K562 (cell line): ENCODE measurements at regions not wholly inside any gene's neighbourhood (a gene's known extent, or its start where the extent isn't known, plus 50 kb on each side); places are given as distances from the start of the nearest gene placed in this dataset.
A peak's percentile ranks its signal among the peaks of the same experiment; 100 is the strongest.

Experiments
- ATAC-seq: fragments of 200-7000 bp; cut with Tn5 transposase; 3 replicates; pipeline ENCODE4 v1.9.1; 2020; ENCODE audit warnings: moderate library complexity
- BruUV-seq: library from RNA; stranded (reverse); fragments of 400-500 nt; replicated peaks from 2 replicates; lab custom pipeline; 2021; lab: Mats Ljungman, UMichigan
- CTCF ChIA-PET: fragments of 300-600 bp; formaldehyde crosslinking; extraction: SDS; loops from one replicate; lab custom pipeline; 2021; ENCODE audit warnings: low intra/inter-chr PET ratio; lab: Yijun Ruan, JAX
- POLR2A ChIA-PET: fragments of 300-600, 350-650 bp; sonication (Branson Sonifier 250); formaldehyde crosslinking; extraction: SDS; loops from one replicate; lab custom pipeline; 2021; ENCODE audit warnings: antibody characterized with exemption, inconsistent platforms; lab: Yijun Ruan, JAX
- DNase-seq, 4 experiments: peaks; one replicate each; pipeline versions ENCODE4 v3.0.0 to v3.0.0-alpha.2; 2011 to 2018; ENCODE audit warnings: low spot score in 3 of 4, mixed read lengths in 3 of 4; ENCODE audit errors: extremely low read depth in 1 of 4
- FAIRE-seq: peaks from 2 replicates; lab custom pipeline; 2011; peaks lifted over from hg19 to GRCh38; lab: Jason Lieb, UNC
- H2AFZ ChIP-seq: 2 replicates; pipeline ENCODE4 v1.6.0; 2011; ENCODE audit warnings: low read depth, low read length, control low read depth, inconsistent platforms
- H3K27ac ChIP-seq: fragments of 200-600 bp; 3 replicates; pipeline ENCODE4 v1.8.0; 2011; ENCODE audit warnings: low read depth, mild to moderate bottlenecking, control low read depth, inconsistent platforms, low read length, moderate library complexity, mixed read lengths; ENCODE audit errors: extremely low read depth
- H3K27me3 ChIP-seq, 2 experiments: fragments of 300-600 bp in 1 of 2; 2 replicates in 1 of 2; 3 replicates in 1 of 2; pipeline versions ENCODE4 v1.6.0 to v1.8.0; 2011; ENCODE audit warnings: inconsistent platforms in 2 of 2, low read length in 2 of 2, mild to moderate bottlenecking in 1 of 2, mixed read lengths in 1 of 2, moderate library complexity in 1 of 2; ENCODE audit not compliant: control insufficient read depth in 2 of 2, insufficient read depth in 2 of 2
- H3K36me3 ChIP-seq: fragments of 300-600 bp; 3 replicates; pipeline ENCODE4 v1.8.0; 2011; ENCODE audit warnings: mild to moderate bottlenecking, low read length, inconsistent platforms; ENCODE audit not compliant: control insufficient read depth, insufficient read depth
- H3K4me1 ChIP-seq, 2 experiments: fragments of 200-600 bp in 1 of 2; replicated peaks in 1 of 2; 2 replicates in 1 of 2; 3 replicates in 1 of 2; pipeline versions ENCODE4 v1.5.1 to v1.8.0; 2011; ENCODE audit warnings: inconsistent platforms in 2 of 2, low read length in 2 of 2, mild to moderate bottlenecking in 1 of 2, mixed read lengths in 1 of 2, moderate library complexity in 1 of 2; ENCODE audit not compliant: control insufficient read depth in 2 of 2, insufficient read depth in 2 of 2
- H3K4me2 ChIP-seq: 2 replicates; pipeline ENCODE4 v1.6.1; 2011; ENCODE audit warnings: low read length, control low read depth, inconsistent platforms, mixed read lengths; ENCODE audit not compliant: insufficient read depth
- H3K4me3 ChIP-seq: fragments of 200-600 bp; sonication (generic), shearing (Covaris generic); 2 replicates; pipeline ENCODE4 v1.5.1; 2016; ENCODE audit warnings: control low read depth, inconsistent platforms
- H3K79me2 ChIP-seq: fragments of 200-600 bp; 3 replicates; pipeline ENCODE4 v1.8.0; 2011; ENCODE audit warnings: low read length, inconsistent platforms; ENCODE audit not compliant: control insufficient read depth, insufficient read depth
- H3K9ac ChIP-seq, 2 experiments: 2 replicates each; pipeline versions ENCODE4 v1.6.0 to v1.6.1; 2011; ENCODE audit warnings: low read depth in 2 of 2, low read length in 2 of 2, control low read depth in 1 of 2, inconsistent platforms in 1 of 2, mild to moderate bottlenecking in 1 of 2, mixed read lengths in 1 of 2; ENCODE audit not compliant: insufficient read depth in 1 of 2
- H3K9me1 ChIP-seq: one replicate; pipeline ENCODE4 v1.6.0; 2011; ENCODE audit warnings: inconsistent platforms, mild to moderate bottlenecking, low read length, moderate library complexity; ENCODE audit not compliant: control insufficient read depth, insufficient read depth
- H3K9me3 ChIP-seq: replicated peaks from 2 replicates; pipeline ENCODE4 v1.5.1; 2011; ENCODE audit warnings: low read depth, low read length, inconsistent platforms; ENCODE audit not compliant: control insufficient read depth, insufficient read depth
- H4K20me1 ChIP-seq: replicated peaks from 2 replicates; pipeline ENCODE4 v1.6.1; 2011; ENCODE audit warnings: low read length, inconsistent platforms, mixed read lengths; ENCODE audit not compliant: control insufficient read depth, insufficient read depth
- CHAMP1 ChIP-seq: fragments of 450-650 bp; IDR thresholded peaks from 2 replicates; pipeline ENCODE4 v1.6.1; 2016; ENCODE audit warnings: mild to moderate bottlenecking
- CREB3 ChIP-seq: fragments of 450-650 bp; conservative IDR thresholded peaks from 2 replicates; pipeline ENCODE4 v1.6.1; 2016; ENCODE audit warnings: missing genetic modification characterization, low read depth, mild to moderate bottlenecking, missing compliant biosample characterization, moderate library complexity
- HES1 ChIP-seq: fragments of 450-650 bp; IDR thresholded peaks from 2 replicates; pipeline ENCODE4 v1.6.1; 2016; ENCODE audit warnings: low read depth, mild to moderate bottlenecking, moderate library complexity
- NCOR1 ChIP-seq: fragments of 450-650 bp; IDR thresholded peaks from 2 replicates; pipeline ENCODE4 v1.6.1; 2016; ENCODE audit warnings: mild to moderate bottlenecking, moderate library complexity
- POLR2G ChIP-seq: fragments of 200-400 bp; formaldehyde crosslinking; IDR thresholded peaks from 2 replicates; pipeline ENCODE4 v1.6.1; 2017; ENCODE audit warnings: low read depth, mild to moderate bottlenecking, antibody characterized with exemption, low read length, moderate library complexity
- TAL1 ChIP-seq: fragments of 450-650 bp; IDR thresholded peaks from 2 replicates; pipeline ENCODE4 v1.6.1; 2016; ENCODE audit warnings: mild to moderate bottlenecking
- TRIM28 ChIP-seq: fragments of 450-650 bp; IDR thresholded peaks from 2 replicates; pipeline ENCODE4 v1.6.1; 2017
- VEZF1 ChIP-seq: fragments of 200-800 bp; sonication (Bioruptor generic); IDR thresholded peaks from 2 replicates; pipeline ENCODE4 v1.6.1; 2017; ENCODE audit warnings: missing genetic modification characterization, missing compliant biosample characterization
- ZFP91 ChIP-seq: sonication (generic); formaldehyde crosslinking; IDR thresholded peaks from 2 replicates; pipeline ENCODE4 v1.8.0; 2022; ENCODE audit warnings: mild to moderate bottlenecking, missing genetic modification reagents
- ZNF12 ChIP-seq: sonication (generic); formaldehyde crosslinking; IDR thresholded peaks from 2 replicates; pipeline ENCODE4 v1.4.0; 2020; ENCODE audit warnings: mild to moderate bottlenecking, missing genetic modification reagents
- WGBS: fragments of 100-300 bp; shearing (Covaris generic); methylation state at CpG from one replicate; pipeline ENCODE4 v1.1.6; 2016; ENCODE audit warnings: low coverage, mixed read lengths; ENCODE audit not compliant: insufficient coverage; ENCODE audit errors: missing lambda C conversion rate; 5-methylcytosine and 5-hydroxymethylcytosine counted together
- in situ Hi-C: fragments of 300-500 bp; cut with MboI; formaldehyde crosslinking; loops from 4 replicates; pipeline ENCODE4 v1.15.0; 2018; ENCODE audit warnings: inconsistent platforms, mixed read lengths
- intact Hi-C: fragments of 100-400 bp; cut with micrococcal nuclease; formaldehyde crosslinking; loops from 2 replicates; pipeline ENCODE4 v1.14.2; 2022

- Histone ChIP-seq H3K4me1 (peaks cover 16 to 18% of the 10 kb centered on the region in 2 experiments; a peak in 4 of 5 replicates), H3K36me3 (peaks cover 16% of the 10 kb centered on the region), H3K27ac (no peak overlapping the region), H3K9me1 (no peaks in the 10 kb centered on the region), H4K20me1 (peaks cover 42% of the 10 kb centered on the region), H2AFZ (no peak overlapping the region), H3K9ac (peak overlapping the region in 1 of 2 experiments; percentile 31; a peak in 1 of 4 replicates), H3K9me3 (no peaks in the 10 kb centered on the region), H3K4me3 (no peak overlapping the region), H3K79me2 (peaks cover 32% of the 10 kb centered on the region), H3K4me2 (no peak overlapping the region), H3K27me3 (no peaks in the 10 kb centered on the region)
- in situ Hi-C loops = no loop called here
- no TSS peak for BruUV-seq
- POLR2A ChIA-PET = interaction anchor here (3.2 kb wide), 1 partner anchor 17 kb away, joined by 12 read pairs; no protein-coding TSS in a partner anchor
- intact Hi-C loops = no loop called here
- peak; percentile 83 for FAIRE-seq
- 37% methylated on average over 15 of the region's 15 CpGs for WGBS
- peak in 1 of 4 experiments; percentile 55 for DNase-seq
- ATAC-seq = peak; percentile 69
- CTCF ChIA-PET = no interaction called here
- no peak for TF ChIP-seq POLR2G
- peak; percentile 39; the same call in 1 of the 2 replicates for TF ChIP-seq VEZF1 (CRISPR knock-in tag)
- peak; percentile 7; the same call in 1 of the 2 replicates for TF ChIP-seq TAL1
- TF ChIP-seq HES1 = no peak
- TF ChIP-seq CREB3 = no peak
- no peak for TF ChIP-seq CHAMP1
- no peak for TF ChIP-seq TRIM28
- TF ChIP-seq NCOR1 = 0 out of 2 replicates have a peak, but pooled peaks have one; percentile 9
- TF ChIP-seq ZNF12 (CRISPR knock-in tag) = no peak
- TF ChIP-seq ZFP91 (CRISPR knock-in tag) = no peak
Observed at GRCh38 chr3:42032693-42033349, 58.3 kb upstream of the TRAK1 start.
